SH-SY5Y (cell line): ENCODE measurements at regions not wholly inside any gene's neighbourhood (a gene's known extent, or its start where the extent isn't known, plus 50 kb on each side); places are given as distances from the start of the nearest gene placed in this dataset.

Experiments
- GATA2 ChIP-seq: IDR thresholded peaks from 2 replicates; pipeline ENCODE4 v1.6.1; 2011; ENCODE audit warnings: mild to moderate bottlenecking, low read depth, low read length
- GATA3 ChIP-seq: IDR thresholded peaks from 2 replicates; pipeline ENCODE4 v1.6.1; 2011; ENCODE audit warnings: low read depth, mild to moderate bottlenecking, low read length, moderate library complexity

GRCh38 chr4:42718336-42718735 lies 61.4 kb upstream of the ATP8A1 start:
- TF ChIP-seq GATA3 (no peak), GATA2 (no peak)

GRCh38 chr4:42716996-42717395 lies 60.1 kb upstream of the ATP8A1 start:
- TF ChIP-seq GATA2 (no peak), GATA3 (no peak)

GRCh38 chr4:42715807-42716482 lies 59.0 kb upstream of the ATP8A1 start:
- no peak for TF ChIP-seq GATA2
- no peak for TF ChIP-seq GATA3

GRCh38 chr4:42713391-42713790 lies 56.5 kb upstream of the ATP8A1 start:
- TF ChIP-seq GATA3: no peak
- no peak for TF ChIP-seq GATA2

GRCh38 chr4:42712854-42713253 lies 55.9 kb upstream of the ATP8A1 start:
- TF ChIP-seq GATA2: no peak
- TF ChIP-seq GATA3: no peak

- TF ChIP-seq GATA3 (no peak), GATA2 (no peak)
Measured at GRCh38 chr4:42711496-42711895, 54.6 kb upstream of the ATP8A1 start.

GRCh38 chr4:42710761-42711160 lies 53.9 kb upstream of the ATP8A1 start:
- TF ChIP-seq GATA2: no peak
- no peak for TF ChIP-seq GATA3

GRCh38 chr4:42710329-42710728 lies 53.4 kb upstream of the ATP8A1 start:
- TF ChIP-seq GATA2 (no peak), GATA3 (no peak)

- TF ChIP-seq GATA3 (no peak), GATA2 (no peak)
Measured at GRCh38 chr4:42709392-42710065, 52.6 kb upstream of the ATP8A1 start.

GRCh38 chr4:42708625-42709024 lies 51.7 kb upstream of the ATP8A1 start:
- TF ChIP-seq GATA2: no peak
- no peak for TF ChIP-seq GATA3
